ENCODE measurements at regions not wholly inside any gene's neighbourhood (a gene's known extent, or its start where the extent isn't known, plus 50 kb on each side); places are given as distances from the start of the nearest gene placed in this dataset.

DNA sequence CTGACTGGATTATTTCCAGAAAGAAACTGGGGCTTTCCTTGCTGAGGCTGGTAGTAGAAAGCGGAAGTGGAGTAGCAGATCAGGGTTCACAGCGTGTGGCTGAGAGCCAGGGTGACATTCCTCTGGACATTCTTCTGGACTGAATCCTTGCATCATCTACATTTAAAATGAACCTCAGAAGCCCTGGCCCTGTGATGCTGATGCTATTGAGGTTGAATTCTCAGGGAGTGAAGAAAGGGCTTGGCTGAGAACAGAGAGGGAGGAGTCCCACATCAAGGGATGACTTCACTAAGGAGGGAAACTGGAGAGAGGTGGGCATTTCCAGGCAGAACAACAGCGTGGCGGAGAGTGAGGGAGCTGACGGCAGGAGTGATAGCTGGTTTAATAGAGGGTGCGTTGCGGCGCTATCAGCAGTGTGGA is 102.3 kb upstream of the LMO4 start:
- TF ChIP-seq, protein P1, sequence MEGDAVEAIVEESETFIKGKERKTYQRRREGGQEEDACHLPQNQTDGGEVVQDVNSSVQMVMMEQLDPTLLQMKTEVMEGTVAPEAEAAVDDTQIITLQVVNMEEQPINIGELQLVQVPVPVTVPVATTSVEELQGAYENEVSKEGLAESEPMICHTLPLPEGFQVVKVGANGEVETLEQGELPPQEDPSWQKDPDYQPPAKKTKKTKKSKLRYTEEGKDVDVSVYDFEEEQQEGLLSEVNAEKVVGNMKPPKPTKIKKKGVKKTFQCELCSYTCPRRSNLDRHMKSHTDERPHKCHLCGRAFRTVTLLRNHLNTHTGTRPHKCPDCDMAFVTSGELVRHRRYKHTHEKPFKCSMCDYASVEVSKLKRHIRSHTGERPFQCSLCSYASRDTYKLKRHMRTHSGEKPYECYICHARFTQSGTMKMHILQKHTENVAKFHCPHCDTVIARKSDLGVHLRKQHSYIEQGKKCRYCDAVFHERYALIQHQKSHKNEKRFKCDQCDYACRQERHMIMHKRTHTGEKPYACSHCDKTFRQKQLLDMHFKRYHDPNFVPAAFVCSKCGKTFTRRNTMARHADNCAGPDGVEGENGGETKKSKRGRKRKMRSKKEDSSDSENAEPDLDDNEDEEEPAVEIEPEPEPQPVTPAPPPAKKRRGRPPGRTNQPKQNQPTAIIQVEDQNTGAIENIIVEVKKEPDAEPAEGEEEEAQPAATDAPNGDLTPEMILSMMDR (conservative IDR thresholded peaks at IDR 0.05 in 1 of 2, IDR thresholded peaks at IDR 0.05 in 1 of 2; ENCODE audit: low read depth in 1 of 2, low read length in 2 of 2) = no peak
- TF ChIP-seq EZH2 (IDR thresholded peaks at IDR 0.05; ENCODE audit: low read length, missing control alignments) = no peak
